ENCODE measurements at regions not wholly inside any gene's neighbourhood (a gene's known extent, or its start where the extent isn't known, plus 50 kb on each side); places are given as distances from the start of the nearest gene placed in this dataset.

GRCh38 chr4:14644580-14645282, 357.6 kb upstream of the CPEB2 start:
- 76% methylated on average over 5 of the region's 5 CpGs for WGBS
- Histone ChIP-seq H3K27ac (no peak overlapping the region), H3K36me3 (no peaks in the 10 kb centered on the region), H3K27me3 (no peaks in the 10 kb centered on the region), H3K9me3 (no peaks in the 10 kb centered on the region), H3K4me3 (no peak overlapping the region), H3K4me1 (no peaks in the 10 kb centered on the region)
- no peak for DNase-seq (ENCODE audit: low spot score in 2 of 2)
- TF ChIP-seq POLR2AphosphoS5 (IDR thresholded peaks at IDR 0.05) (no peak), POLR2A (IDR thresholded peaks at IDR 0.05) (no peak), CTCF (IDR thresholded peaks at IDR 0.05) (no peak)

GRCh38 chr4:14646831-14647230, 355.4 kb upstream of the CPEB2 start:
- TF ChIP-seq EP300 (IDR thresholded peaks at IDR 0.05): no peak
- TF ChIP-seq POLR2AphosphoS5 (IDR thresholded peaks at IDR 0.05): no peak
- no peak for TF ChIP-seq CTCF (IDR thresholded peaks at IDR 0.05)
- TF ChIP-seq POLR2A (IDR thresholded peaks at IDR 0.05): no peak
- Histone ChIP-seq H3K27me3 (no peaks in the 10 kb centered on the region), H3K9me3 (no peaks in the 10 kb centered on the region), H3K4me3 (no peak overlapping the region), H3K4me1 (no peaks in the 10 kb centered on the region), H3K36me3 (no peaks in the 10 kb centered on the region), H3K27ac (no peak overlapping the region)
- 86% methylated on average over 1 of the region's 1 CpG for WGBS
- DNase-seq (ENCODE audit: low spot score in 2 of 2): no peak

GRCh38 chr4:14650127-14650526, 352.2 kb upstream of the CPEB2 start:
- no peak for TF ChIP-seq POLR2A (IDR thresholded peaks at IDR 0.05)
- no peak for TF ChIP-seq EP300 (IDR thresholded peaks at IDR 0.05)
- no peak for TF ChIP-seq CTCF (IDR thresholded peaks at IDR 0.05)
- TF ChIP-seq POLR2AphosphoS5 (IDR thresholded peaks at IDR 0.05): no peak
- Histone ChIP-seq H3K9me3 (no peaks in the 10 kb centered on the region), H3K27me3 (no peaks in the 10 kb centered on the region), H3K4me1 (no peaks in the 10 kb centered on the region), H3K27ac (no peak overlapping the region), H3K36me3 (no peaks in the 10 kb centered on the region), H3K4me3 (no peak overlapping the region)
- no peak for DNase-seq (ENCODE audit: low spot score in 2 of 2)
- WGBS: 94% methylated on average over 2 of the region's 2 CpGs

GRCh38 chr4:14652522-14652921, 349.8 kb upstream of the CPEB2 start:
- Histone ChIP-seq H3K4me1 (no peaks in the 10 kb centered on the region), H3K27ac (no peak overlapping the region), H3K27me3 (no peaks in the 10 kb centered on the region), H3K4me3 (no peak overlapping the region), H3K9me3 (no peaks in the 10 kb centered on the region), H3K36me3 (no peaks in the 10 kb centered on the region)
- no peak for DNase-seq (ENCODE audit: low spot score in 2 of 2)
- 78% methylated on average over 2 of the region's 2 CpGs for WGBS
- TF ChIP-seq POLR2AphosphoS5 (IDR thresholded peaks at IDR 0.05) (no peak), CTCF (IDR thresholded peaks at IDR 0.05) (no peak), EP300 (IDR thresholded peaks at IDR 0.05) (no peak), POLR2A (IDR thresholded peaks at IDR 0.05) (no peak)

GRCh38 chr4:14653338-14653737, 348.9 kb upstream of the CPEB2 start:
- H3K27ac ChIP-seq: no peak overlapping the region
- TF ChIP-seq EP300 (IDR thresholded peaks at IDR 0.05): no peak
- no peak for TF ChIP-seq CTCF (IDR thresholded peaks at IDR 0.05)
- no peaks in the 10 kb centered on the region for H3K27me3 ChIP-seq
- DNase-seq (ENCODE audit: low spot score in 2 of 2): no peak
- H3K9me3 ChIP-seq: no peaks in the 10 kb centered on the region
- no peak overlapping the region for H3K4me3 ChIP-seq
- no peaks in the 10 kb centered on the region for H3K36me3 ChIP-seq
- no peaks in the 10 kb centered on the region for H3K4me1 ChIP-seq
- 69% methylated on average over 2 of the region's 2 CpGs for WGBS
